ENCODE measurements at regions not wholly inside any gene's neighbourhood (a gene's known extent, or its start where the extent isn't known, plus 50 kb on each side); places are given as distances from the start of the nearest gene placed in this dataset.

DNA sequence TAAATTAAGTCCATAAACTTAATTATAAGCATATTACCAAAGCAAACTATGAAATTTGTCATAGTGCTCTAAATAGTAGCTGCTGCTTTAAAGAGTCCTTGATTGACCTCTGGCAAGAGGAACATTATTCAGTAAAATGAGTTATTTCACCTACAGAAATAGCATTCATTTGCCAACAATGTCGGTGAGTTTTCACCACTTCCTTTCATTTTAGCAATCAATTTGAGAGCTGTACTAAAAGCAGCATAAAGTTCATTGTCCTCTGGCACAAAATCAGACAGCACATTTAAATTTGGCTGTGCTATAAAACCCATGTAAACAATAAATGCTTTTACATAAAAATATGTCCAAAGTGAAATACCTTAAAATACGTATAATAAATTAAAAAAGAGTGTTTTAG, 1515.7 kb downstream of the SI start:
- no peaks in the 10 kb centered on the region for H3K9me3 ChIP-seq (ENCODE audit: control insufficient read depth, low read depth, low read length)
- no CpG with 5 or more reads among the region's 2 CpGs for WGBS (ENCODE audit: extremely low coverage, insufficient read length, low lambda C conversion rate)
- no peak overlapping the region for H2AK5ac ChIP-seq (ENCODE audit: insufficient read length, low read length)
- no peaks in the 10 kb centered on the region for H3K23me2 ChIP-seq (ENCODE audit: insufficient read length, low read depth, low read length, poor library complexity, severe bottlenecking)
- no peaks in the 10 kb centered on the region for H3K27me3 Mint-ChIP-seq (ENCODE audit: low read depth)
- TF ChIP-seq, protein P1, sequence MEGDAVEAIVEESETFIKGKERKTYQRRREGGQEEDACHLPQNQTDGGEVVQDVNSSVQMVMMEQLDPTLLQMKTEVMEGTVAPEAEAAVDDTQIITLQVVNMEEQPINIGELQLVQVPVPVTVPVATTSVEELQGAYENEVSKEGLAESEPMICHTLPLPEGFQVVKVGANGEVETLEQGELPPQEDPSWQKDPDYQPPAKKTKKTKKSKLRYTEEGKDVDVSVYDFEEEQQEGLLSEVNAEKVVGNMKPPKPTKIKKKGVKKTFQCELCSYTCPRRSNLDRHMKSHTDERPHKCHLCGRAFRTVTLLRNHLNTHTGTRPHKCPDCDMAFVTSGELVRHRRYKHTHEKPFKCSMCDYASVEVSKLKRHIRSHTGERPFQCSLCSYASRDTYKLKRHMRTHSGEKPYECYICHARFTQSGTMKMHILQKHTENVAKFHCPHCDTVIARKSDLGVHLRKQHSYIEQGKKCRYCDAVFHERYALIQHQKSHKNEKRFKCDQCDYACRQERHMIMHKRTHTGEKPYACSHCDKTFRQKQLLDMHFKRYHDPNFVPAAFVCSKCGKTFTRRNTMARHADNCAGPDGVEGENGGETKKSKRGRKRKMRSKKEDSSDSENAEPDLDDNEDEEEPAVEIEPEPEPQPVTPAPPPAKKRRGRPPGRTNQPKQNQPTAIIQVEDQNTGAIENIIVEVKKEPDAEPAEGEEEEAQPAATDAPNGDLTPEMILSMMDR (conservative IDR thresholded peaks at IDR 0.05), result no peak
- no peak overlapping the region for H3K9ac ChIP-seq (ENCODE audit: extremely low read depth, insufficient read length, low read length)
- no peak overlapping the region for H3K18ac ChIP-seq (ENCODE audit: insufficient read length, low read depth, low read length)
- H3K4me1 ChIP-seq (ENCODE audit: insufficient read depth, low read length), result no peaks in the 10 kb centered on the region; the same call in 1 of the 2 replicates
- H3K4me2 ChIP-seq (ENCODE audit: insufficient read depth, insufficient read length, low read length), result no peak overlapping the region
- no peak overlapping the region for H2AFZ ChIP-seq (ENCODE audit: low read length)
- H3K4ac ChIP-seq (ENCODE audit: low read depth, low read length), result no peak overlapping the region
- no peaks in the 10 kb centered on the region; a peak in 1 of 7 replicates for H3K36me3 Mint-ChIP-seq (ENCODE audit: insufficient read depth in 1 of 3, low read depth in 3 of 3)
- H3K56ac ChIP-seq (ENCODE audit: insufficient read length, low read depth, low read length), result no peak overlapping the region
- H4K8ac ChIP-seq (replicated peaks; ENCODE audit: insufficient read length, low read depth, low read length), result no peak overlapping the region
- H3K4me3 Mint-ChIP-seq, result no peak overlapping the region
- no peak overlapping the region for H4K5ac ChIP-seq (ENCODE audit: insufficient read length, low read depth, low read length)
- H3K4me1 Mint-ChIP-seq, result peaks cover 12 to 14% of the 10 kb centered on the region in 2 experiments
- no peaks in the 10 kb centered on the region for H3K79me1 ChIP-seq (ENCODE audit: insufficient read depth, low read depth, low read length, poor library complexity, severe bottlenecking)
- H2BK120ac ChIP-seq (ENCODE audit: low read depth, low read length, poor library complexity, severe bottlenecking), result no peak overlapping the region
- H3K27ac ChIP-seq (ENCODE audit: insufficient read length, low read depth, low read length), result no peak overlapping the region
- no peak for DNase-seq
- no peaks in the 10 kb centered on the region for H3K27me3 ChIP-seq (ENCODE audit: insufficient read depth, low read length)
- no peak overlapping the region for H2BK15ac ChIP-seq (ENCODE audit: low read depth, low read length)
- no peaks in the 10 kb centered on the region for H4K20me1 ChIP-seq (ENCODE audit: control insufficient read depth, insufficient read depth, insufficient read length)
- no peak overlapping the region for H4K91ac ChIP-seq (ENCODE audit: insufficient read length, low read depth, low read length)
- peaks cover 0 to 2% of the 10 kb centered on the region in 2 experiments; a peak in 2 of 5 replicates for H3K9me3 Mint-ChIP-seq
- H3K79me2 ChIP-seq (ENCODE audit: insufficient read depth, low read length), result no peaks in the 10 kb centered on the region
- no peak overlapping the region for H2BK20ac ChIP-seq (ENCODE audit: low read depth, low read length, poor library complexity, severe bottlenecking)
- no peak overlapping the region for H3K23ac ChIP-seq (ENCODE audit: insufficient read length, low read depth, low read length)
- no peak overlapping the region for H3K27ac Mint-ChIP-seq
- H3T11ph ChIP-seq (ENCODE audit: low read length), result no peak overlapping the region
- H2BK12ac ChIP-seq (ENCODE audit: insufficient read length, low read depth, low read length), result no peak overlapping the region
- no peak overlapping the region for H2BK5ac ChIP-seq (ENCODE audit: insufficient read length, low read length)
- no peak overlapping the region for H3K14ac ChIP-seq (ENCODE audit: insufficient read depth, low read length)
